ENCODE measurements at regions not wholly inside any gene's neighbourhood (a gene's known extent, or its start where the extent isn't known, plus 50 kb on each side); places are given as distances from the start of the nearest gene placed in this dataset.

DNA sequence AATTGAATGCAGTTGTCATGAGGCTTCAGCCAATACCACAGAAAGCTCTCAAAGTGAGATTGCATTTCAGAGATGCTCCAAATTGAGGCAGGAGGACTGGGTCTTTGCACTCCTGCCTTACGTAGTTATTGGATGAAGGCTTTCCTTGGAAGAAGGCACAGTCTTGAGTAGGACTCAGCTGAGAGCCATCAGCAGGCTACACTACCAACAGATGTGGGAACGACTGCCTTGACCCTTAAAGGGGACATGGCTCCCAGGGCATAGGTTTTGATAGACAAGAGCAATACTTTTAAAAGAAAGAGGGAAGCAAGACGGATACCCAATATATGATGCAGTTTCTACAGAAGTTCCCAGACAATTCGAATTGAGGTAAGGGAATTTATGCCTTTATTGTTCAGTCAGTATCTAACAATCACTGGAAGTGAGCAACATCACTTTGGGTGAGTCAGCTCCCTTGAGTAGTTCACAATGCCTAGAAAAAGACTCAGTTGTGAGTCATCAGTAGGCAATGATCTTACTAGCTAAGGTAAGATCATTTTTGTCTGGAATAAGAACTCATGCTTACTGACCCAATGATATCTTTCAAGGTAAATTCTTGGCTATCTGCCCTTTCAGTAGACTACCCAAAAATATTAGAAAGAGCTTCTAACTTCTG, 390.8 kb downstream of the GJA1 start:
- DNase-seq (ENCODE audit: low spot score) = no peak

- DNase-seq (ENCODE audit: low spot score) = no peak
These were observed 392.9 kb downstream of the GJA1 start for GRCh38 chr6:121828146-121828886.

GRCh38 chr6:121830736-121831135, 395.3 kb downstream of the GJA1 start:
- no peak for DNase-seq (ENCODE audit: low spot score)

GRCh38 chr6:121835662-121836061, 400.2 kb downstream of the GJA1 start:
- DNase-seq (ENCODE audit: low spot score) = no peak

- no peak for DNase-seq (ENCODE audit: low spot score)
These were observed 402.2 kb downstream of the GJA1 start for GRCh38 chr6:121837545-121838229.

GRCh38 chr6:121838842-121839241, 403.4 kb downstream of the GJA1 start:
- no peak for DNase-seq (ENCODE audit: low spot score)

GRCh38 chr6:121839896-121840295, 404.4 kb downstream of the GJA1 start:
- no peak for DNase-seq (ENCODE audit: low spot score)

DNA sequence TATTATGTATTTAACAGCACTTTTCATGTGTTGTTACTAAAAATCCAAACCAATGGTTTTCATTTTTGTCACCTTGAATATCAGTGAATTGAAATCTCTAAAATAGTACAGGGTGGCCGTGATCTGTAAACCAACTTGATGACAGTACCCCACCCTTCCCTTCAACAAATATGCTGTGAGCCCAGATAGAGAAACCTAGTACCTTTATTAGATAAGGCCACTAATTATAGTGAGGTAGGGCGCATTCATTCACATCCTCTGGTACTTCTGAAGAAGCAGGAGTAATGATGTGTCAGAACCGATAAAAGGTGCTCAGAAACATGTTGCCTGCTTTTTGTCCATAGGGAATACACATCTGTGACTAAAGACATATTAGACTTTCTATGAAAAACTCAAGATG, 409.5 kb downstream of the GJA1 start:
- DNase-seq (ENCODE audit: low spot score) = no peak

DNA sequence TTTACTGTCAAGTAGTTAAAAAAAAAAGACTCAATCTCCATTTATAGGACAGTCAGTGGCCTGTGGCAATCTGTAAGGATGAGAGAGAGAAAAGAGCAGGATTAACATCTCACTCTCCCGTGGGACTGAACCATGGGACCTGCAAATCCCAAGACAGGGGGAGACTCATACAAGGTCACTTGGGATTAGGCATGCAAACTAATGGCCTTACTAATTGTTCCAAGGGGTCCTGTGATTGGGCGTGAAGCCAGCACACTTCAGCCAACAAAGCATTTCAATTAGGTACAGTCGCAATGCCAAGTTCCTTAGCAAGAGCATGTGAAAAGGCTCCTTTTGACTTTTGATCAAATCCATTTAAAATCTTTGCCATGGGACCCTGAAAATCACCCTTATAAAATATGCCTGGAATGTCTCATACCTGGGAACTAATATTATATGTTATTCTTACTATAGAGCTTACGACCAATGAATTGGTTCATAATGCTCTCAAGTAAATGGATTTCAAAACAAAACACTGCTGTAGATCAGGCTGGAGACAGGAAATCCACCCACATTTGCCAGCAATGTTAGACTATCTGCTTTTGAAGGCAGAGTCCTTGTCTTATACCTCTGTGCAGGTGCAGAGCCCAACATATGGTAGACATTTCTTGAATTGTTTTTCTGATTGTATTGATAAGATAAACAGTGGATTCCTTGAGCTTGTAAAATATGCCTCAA, 412.5 kb downstream of the GJA1 start:
- DNase-seq (ENCODE audit: low spot score) = no peak

DNA sequence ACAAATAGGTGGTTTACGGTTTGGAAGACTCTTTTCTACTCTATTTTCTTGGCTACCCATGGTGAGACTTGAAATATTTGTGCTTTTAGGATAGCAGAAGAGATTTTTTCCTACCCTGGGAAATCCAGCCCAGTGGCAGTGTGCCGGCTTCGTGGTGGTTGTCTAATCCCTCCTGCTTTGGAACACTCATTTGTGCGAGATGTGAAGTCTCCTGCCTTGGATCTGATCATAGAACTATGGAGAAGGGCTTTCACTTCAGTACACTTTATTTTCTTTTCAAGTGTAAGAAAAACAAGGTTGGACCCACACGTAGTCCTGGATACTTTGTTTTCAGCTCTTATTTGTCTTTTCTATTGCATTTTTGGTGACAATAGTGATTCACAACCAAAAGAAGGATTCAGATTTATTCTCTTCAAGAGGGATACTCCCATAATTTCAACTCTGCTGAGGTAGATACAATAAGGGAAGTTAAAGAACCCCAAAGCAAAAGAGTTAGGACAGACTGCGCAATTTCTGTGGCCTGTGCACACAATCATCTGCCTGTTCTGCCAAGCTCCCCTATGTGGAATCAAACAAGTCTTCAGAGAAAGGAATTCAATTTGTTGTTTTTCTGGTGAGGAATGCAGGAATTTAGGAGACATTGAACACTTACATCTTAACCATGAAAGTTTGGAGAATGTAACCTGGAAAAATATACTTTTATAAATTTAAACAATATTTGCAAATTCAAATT, 413.2 kb downstream of the GJA1 start:
- DNase-seq (ENCODE audit: low spot score) = no peak

GRCh38 chr6:121849477-121849876, 414.0 kb downstream of the GJA1 start:
- DNase-seq (ENCODE audit: low spot score) = no peak

DNA sequence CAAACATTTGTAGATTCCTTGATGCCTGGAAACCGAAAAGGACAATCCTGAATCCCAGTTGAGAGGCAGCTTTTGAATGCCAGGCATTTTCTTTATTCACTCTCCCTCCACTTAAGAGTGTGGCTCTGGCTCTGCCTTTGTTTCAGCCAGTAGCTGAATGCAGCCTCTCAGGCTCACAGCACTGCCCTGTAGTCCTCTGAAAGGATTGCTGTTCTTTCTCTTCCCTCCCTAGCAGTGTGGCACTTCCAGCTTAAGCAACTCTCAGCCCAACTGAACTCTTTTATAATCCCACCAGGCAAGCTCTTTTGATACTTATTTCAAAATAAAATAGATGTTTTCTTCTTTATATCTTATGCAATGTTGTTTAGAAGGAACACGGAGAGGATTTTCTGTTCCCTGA, 415.6 kb downstream of the GJA1 start:
- DNase-seq (ENCODE audit: low spot score) = no peak

GRCh38 chr6:121853686-121854085, 418.2 kb downstream of the GJA1 start:
- DNase-seq (ENCODE audit: low spot score) = no peak

DNA sequence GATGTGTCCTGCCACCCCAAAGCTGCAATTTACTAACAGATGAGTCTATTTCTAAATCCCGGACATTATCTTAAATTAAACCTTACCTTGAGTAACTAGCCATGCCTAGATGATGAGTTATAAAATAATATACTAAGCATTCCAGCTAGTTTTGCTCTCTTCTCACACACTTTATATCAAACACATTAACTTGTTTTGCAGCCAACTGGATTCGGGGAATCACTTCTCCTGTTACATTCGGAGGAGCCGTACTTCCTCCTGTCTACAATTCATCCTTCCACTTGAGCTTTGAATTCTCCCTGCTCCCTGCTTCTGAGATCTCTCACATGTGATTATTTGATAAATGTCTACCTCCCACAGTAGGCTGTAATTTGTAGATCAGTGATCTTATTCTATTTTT, 420.1 kb downstream of the GJA1 start:
- no peak for DNase-seq (ENCODE audit: low spot score)

DNA sequence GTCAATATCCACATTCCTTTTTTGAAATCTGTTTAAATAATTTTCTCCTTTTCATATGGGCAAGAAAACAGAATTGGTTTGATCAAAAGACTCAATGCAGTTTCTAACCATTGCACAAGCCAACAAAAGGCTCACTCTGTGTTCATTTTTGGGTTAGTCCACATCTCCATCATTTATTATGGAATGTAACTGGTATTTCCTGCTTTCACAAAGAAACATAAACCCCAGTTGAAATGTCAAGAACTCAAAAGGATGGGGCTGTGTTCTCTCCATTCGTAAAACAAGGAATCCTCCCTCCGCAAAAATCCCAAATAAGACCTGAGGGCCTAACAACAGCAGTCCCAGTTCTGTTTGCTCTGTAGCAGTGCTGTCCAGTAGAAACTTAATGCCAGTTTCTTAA, 420.9 kb downstream of the GJA1 start:
- DNase-seq (ENCODE audit: low spot score) = no peak

- no peak for DNase-seq (ENCODE audit: low spot score)
These were observed 422.1 kb downstream of the GJA1 start for GRCh38 chr6:121857551-121857950.

DNA sequence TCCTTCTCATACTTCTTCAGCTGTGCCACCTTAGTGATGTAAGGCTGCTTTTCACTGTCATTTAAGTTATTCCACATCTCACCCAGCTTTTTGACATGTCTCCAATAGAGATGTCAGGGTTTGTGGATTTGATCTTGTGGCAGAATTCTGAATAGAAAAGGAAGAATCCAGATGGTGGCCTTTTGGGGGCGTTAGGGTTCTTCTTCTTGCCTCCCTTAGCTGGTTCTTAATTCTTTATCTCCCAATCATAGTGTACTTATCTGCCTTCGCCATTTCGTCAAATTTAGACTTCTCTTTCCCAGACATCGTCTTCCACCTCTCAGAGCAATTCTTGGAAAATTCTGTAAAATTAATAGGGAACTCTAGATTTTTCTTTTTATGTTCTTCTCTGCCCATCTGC, 422.9 kb downstream of the GJA1 start:
- no peak for DNase-seq (ENCODE audit: low spot score)

GRCh38 chr6:121858986-121859385, 423.5 kb downstream of the GJA1 start:
- no peak for DNase-seq (ENCODE audit: low spot score)

DNA sequence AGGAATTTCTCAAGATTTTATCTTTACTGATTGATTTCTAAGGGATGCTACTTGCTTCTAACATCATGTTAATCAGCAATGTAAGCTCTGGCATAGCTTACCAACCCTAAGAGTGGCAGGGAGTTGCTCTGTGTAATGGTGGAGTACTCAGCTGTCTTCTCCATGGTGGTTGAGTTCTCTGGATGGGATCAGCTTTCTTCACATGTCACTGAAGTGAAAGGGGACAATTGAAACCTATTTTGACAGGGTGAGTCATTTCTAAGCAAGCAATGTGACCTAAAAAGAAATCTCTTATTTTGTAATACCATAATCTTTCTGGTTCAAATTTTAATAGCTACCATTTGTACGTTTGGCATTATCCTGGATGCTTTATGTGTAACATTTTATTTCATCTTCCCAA, 430.4 kb downstream of the GJA1 start:
- DNase-seq (ENCODE audit: low spot score) = no peak

- DNase-seq (ENCODE audit: low spot score) = no peak
These were observed 431.6 kb downstream of the GJA1 start for GRCh38 chr6:121867095-121867494.

GRCh38 chr6:121868206-121868605, 432.8 kb downstream of the GJA1 start:
- no peak for DNase-seq (ENCODE audit: low spot score)

DNA sequence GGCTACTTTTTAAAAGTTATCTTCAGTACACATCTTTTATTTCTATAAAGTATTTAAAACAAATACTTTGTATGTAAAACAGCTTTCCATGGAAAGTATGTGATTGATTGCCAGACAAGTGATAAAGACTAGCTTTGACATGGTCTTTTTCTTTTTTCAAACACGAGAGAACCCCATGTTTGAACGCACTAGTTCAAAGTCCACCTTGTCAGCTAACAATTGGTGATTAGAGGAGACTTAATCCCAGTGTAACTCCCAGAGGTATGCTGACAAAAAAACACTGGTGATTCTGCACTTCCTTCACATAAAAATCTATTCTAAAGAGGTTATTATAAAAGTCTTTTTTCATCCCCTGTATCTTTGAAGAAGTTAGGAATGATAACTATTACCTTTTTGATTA, 438.1 kb downstream of the GJA1 start:
- no peak for DNase-seq (ENCODE audit: low spot score)

Data from CD4-positive, alpha-beta T cell treated with Interleukin-6 at 100 ng/mL for 8 hours (primary cell).